ENCODE measurements at regions not wholly inside any gene's neighbourhood (a gene's known extent, or its start where the extent isn't known, plus 50 kb on each side); places are given as distances from the start of the nearest gene placed in this dataset.

- TF ChIP-seq CTCF (conservative IDR thresholded peaks at IDR 0.05) (no peak), EZH2 (IDR thresholded peaks at IDR 0.05; ENCODE audit: low read depth) (no peak)
Observed at GRCh38 chr7:12123172-12123571, 87.9 kb upstream of the TMEM106B start.

All from PC-9 (cell line).